ENCODE measurements at regions not wholly inside any gene's neighbourhood (a gene's known extent, or its start where the extent isn't known, plus 50 kb on each side); places are given as distances from the start of the nearest gene placed in this dataset.

- Histone ChIP-seq H3K4me1 (ENCODE audit: insufficient read depth) (no peaks in the 10 kb centered on the region), H3K27me3 (no peaks in the 10 kb centered on the region), H3K27ac (no peak overlapping the region), H3K9me2 (replicated peaks; ENCODE audit: insufficient read depth) (no peaks in the 10 kb centered on the region), H3K36me3 (replicated peaks; ENCODE audit: insufficient read depth, low read depth) (no peaks in the 10 kb centered on the region), H3K4me2 (no peak overlapping the region), H4K20me1 (ENCODE audit: insufficient read depth, poor library complexity, severe bottlenecking) (no peaks in the 10 kb centered on the region), H2AFZ (no peak overlapping the region), H3K4me3 (no peak overlapping the region), H3K9me3 (ENCODE audit: low read depth) (no peaks in the 10 kb centered on the region), H3K79me2 (no peaks in the 10 kb centered on the region)
- WGBS (ENCODE audit: low lambda C conversion rate, missing lambda C conversion rate) = 91% methylated on average over 5 of the region's 5 CpGs
- no peak for TF ChIP-seq CTCF (IDR thresholded peaks at IDR 0.05; ENCODE audit: poor library complexity)
- TF ChIP-seq EZH2 (IDR thresholded peaks at IDR 0.05; ENCODE audit: borderline replicate concordance) = no peak
- no peak for TF ChIP-seq EZH2phosphoT487 (IDR thresholded peaks at IDR 0.05; ENCODE audit: low read depth, severe bottlenecking, unreplicated experiment)
- no peak for DNase-seq (ENCODE audit: low spot score)
Observed at GRCh38 chr9:115625954-115626353, 508.0 kb upstream of the TNC start.

- no peak for DNase-seq (ENCODE audit: low spot score)
- Histone ChIP-seq H3K36me3 (replicated peaks; ENCODE audit: insufficient read depth, low read depth) (no peaks in the 10 kb centered on the region), H3K27me3 (no peaks in the 10 kb centered on the region), H2AFZ (no peak overlapping the region), H3K4me2 (no peak overlapping the region), H4K20me1 (ENCODE audit: insufficient read depth, poor library complexity, severe bottlenecking) (no peaks in the 10 kb centered on the region), H3K27ac (no peak overlapping the region), H3K4me1 (ENCODE audit: insufficient read depth) (no peaks in the 10 kb centered on the region), H3K9me2 (replicated peaks; ENCODE audit: insufficient read depth) (no peaks in the 10 kb centered on the region), H3K4me3 (no peak overlapping the region), H3K9me3 (ENCODE audit: low read depth) (no peaks in the 10 kb centered on the region), H3K79me2 (no peaks in the 10 kb centered on the region)
- no peak for TF ChIP-seq EZH2phosphoT487 (IDR thresholded peaks at IDR 0.05; ENCODE audit: low read depth, severe bottlenecking, unreplicated experiment)
- no peak for TF ChIP-seq CTCF (IDR thresholded peaks at IDR 0.05; ENCODE audit: poor library complexity)
- no peak for TF ChIP-seq EZH2 (IDR thresholded peaks at IDR 0.05; ENCODE audit: borderline replicate concordance)
- 83% methylated on average over 8 of the region's 8 CpGs for WGBS (ENCODE audit: low lambda C conversion rate, missing lambda C conversion rate)
Observed at GRCh38 chr9:115627511-115627910, 509.6 kb upstream of the TNC start.

GRCh38 chr9:115628426-115628825, 510.5 kb upstream of the TNC start:
- Histone ChIP-seq H3K4me3 (no peak overlapping the region), H3K9me2 (replicated peaks; ENCODE audit: insufficient read depth) (no peaks in the 10 kb centered on the region), H3K4me2 (no peak overlapping the region), H3K27me3 (no peaks in the 10 kb centered on the region), H3K4me1 (ENCODE audit: insufficient read depth) (no peaks in the 10 kb centered on the region), H3K36me3 (replicated peaks; ENCODE audit: insufficient read depth, low read depth) (no peaks in the 10 kb centered on the region), H3K27ac (no peak overlapping the region), H4K20me1 (ENCODE audit: insufficient read depth, poor library complexity, severe bottlenecking) (no peaks in the 10 kb centered on the region), H2AFZ (no peak overlapping the region), H3K9me3 (ENCODE audit: low read depth) (no peaks in the 10 kb centered on the region), H3K79me2 (no peaks in the 10 kb centered on the region)
- WGBS (ENCODE audit: low lambda C conversion rate, missing lambda C conversion rate) = 59% methylated on average over 2 of the region's 2 CpGs
- TF ChIP-seq EZH2 (IDR thresholded peaks at IDR 0.05; ENCODE audit: borderline replicate concordance) = no peak
- no peak for TF ChIP-seq CTCF (IDR thresholded peaks at IDR 0.05; ENCODE audit: poor library complexity)
- no peak for TF ChIP-seq EZH2phosphoT487 (IDR thresholded peaks at IDR 0.05; ENCODE audit: low read depth, severe bottlenecking, unreplicated experiment)
- DNase-seq (ENCODE audit: low spot score) = no peak
